GM19395 (cell line): ENCODE measurements at regions not wholly inside any gene's neighbourhood (a gene's known extent, or its start where the extent isn't known, plus 50 kb on each side); places are given as distances from the start of the nearest gene placed in this dataset.
A peak's percentile ranks its signal among the peaks of the same experiment; 100 is the strongest.

Source experiments
- ATAC-seq: cut with Tn5 transposase; IDR thresholded peaks from one replicate; pipeline ENCODE4 v1.9.1; 2021; ENCODE audit warnings: mild to moderate bottlenecking, moderate library complexity; ENCODE audit not compliant: unreplicated experiment

- ATAC-seq: no peak
These were observed 309.8 kb upstream of the RGMB start for GRCh38 chr5:98463676-98464075.

GRCh38 chr5:98464737-98465330 lies 308.6 kb upstream of the RGMB start:
- peak; percentile 86 for ATAC-seq

GRCh38 chr5:98468188-98468869 lies 305.1 kb upstream of the RGMB start:
- no peak for ATAC-seq

DNA sequence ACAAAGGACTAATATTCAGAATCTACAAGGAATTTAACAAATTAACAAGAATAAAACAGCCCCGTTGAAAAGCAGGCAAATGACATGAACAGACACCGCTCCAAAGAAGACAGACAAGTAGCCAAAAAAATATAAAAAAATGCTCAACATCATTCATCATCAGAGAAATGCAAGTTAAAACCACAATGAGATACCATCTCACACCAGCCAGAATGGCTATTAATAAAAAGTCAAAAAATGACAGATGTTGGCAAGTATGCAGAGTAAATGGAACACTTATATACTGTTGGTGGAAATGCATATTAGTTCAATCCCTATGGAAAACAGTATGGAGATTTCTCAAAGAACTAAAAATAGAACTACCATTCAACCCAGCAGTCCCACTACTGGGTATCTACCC lies 302.7 kb upstream of the RGMB start:
- no peak for ATAC-seq

DNA sequence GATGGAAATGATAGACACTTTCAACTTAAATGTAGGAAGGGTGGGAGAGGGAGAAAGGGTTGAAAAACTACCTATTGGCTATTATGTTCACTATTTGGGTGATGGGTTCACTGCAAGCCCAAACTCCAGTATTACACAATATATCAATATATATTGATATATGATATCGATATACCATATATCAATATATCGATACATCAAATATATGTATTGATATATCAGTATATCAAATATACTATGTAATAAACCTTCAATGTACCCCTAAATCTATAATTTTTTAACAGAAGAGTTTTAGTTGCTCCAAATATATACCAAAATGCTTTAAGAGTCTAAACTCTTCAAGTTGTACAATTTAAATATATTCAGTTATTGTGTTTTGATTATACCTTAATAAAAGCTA lies 302.0 kb upstream of the RGMB start:
- ATAC-seq: no peak

DNA sequence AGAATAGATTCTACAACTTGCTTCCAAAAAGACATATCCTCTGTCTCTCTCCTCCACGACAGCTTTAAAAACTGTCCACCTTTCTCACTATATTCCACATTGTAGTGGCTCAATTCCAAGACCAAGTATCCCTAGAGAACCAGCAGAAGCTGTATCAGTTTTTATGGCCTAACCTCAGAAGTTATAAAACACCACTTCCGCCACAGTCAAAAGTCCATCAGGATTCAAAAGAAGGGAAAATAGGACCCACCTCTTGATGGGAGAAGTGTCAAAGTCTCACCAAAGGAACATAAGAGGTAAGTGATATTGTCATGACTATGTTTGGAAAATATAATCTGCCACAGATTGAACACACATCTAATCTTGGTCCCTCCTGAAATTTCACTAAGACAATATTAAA lies 299.2 kb upstream of the RGMB start:
- ATAC-seq: no peak

GRCh38 chr5:98474782-98475181 lies 298.7 kb upstream of the RGMB start:
- ATAC-seq: no peak

- no peak for ATAC-seq
These were observed 290.9 kb upstream of the RGMB start for GRCh38 chr5:98482321-98483300.

DNA sequence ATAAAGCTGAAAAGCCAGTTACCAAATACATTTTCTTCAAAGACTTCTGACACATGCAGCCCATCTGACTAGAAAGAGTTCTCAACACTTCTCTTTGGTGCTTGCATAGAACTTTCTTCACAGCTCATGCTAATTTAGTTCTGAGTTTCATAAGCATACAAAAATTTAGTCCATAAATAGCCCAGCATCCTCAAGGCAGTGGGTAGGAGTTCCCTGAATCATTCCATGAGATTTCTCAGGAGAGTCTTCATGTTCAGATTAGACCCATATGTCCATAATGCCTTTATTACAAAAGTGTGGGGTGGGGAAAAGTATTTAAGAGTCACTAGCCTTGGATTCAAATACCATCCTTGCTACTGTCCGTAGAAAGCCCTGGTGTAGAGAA lies 290.2 kb upstream of the RGMB start:
- no peak for ATAC-seq

- ATAC-seq: no peak
These were observed 284.4 kb upstream of the RGMB start for GRCh38 chr5:98489021-98489420.

DNA sequence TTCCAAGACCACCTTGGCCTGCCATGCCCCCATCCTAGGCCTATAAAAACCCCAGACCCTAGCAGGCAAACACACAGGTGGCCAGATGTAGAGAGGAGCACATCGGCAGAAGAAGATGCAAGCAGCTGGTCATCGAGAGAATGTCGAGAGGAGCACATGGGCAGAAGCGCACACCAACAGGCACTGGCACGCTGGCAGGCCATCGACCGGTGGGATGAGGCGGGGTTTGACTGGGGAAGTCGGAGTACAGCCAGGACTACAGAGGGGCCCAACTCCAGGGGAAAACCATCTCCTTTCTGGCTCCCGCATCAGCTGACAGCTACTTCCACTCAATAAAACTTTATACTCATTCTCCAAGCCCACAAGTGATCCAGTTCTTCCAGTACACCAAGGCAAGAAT lies 283.1 kb upstream of the RGMB start:
- no peak for ATAC-seq

- ATAC-seq: no peak
These were observed 281.2 kb upstream of the RGMB start for GRCh38 chr5:98492258-98492657.

- ATAC-seq: no peak
These were observed 276.0 kb upstream of the RGMB start for GRCh38 chr5:98497418-98497817.

DNA sequence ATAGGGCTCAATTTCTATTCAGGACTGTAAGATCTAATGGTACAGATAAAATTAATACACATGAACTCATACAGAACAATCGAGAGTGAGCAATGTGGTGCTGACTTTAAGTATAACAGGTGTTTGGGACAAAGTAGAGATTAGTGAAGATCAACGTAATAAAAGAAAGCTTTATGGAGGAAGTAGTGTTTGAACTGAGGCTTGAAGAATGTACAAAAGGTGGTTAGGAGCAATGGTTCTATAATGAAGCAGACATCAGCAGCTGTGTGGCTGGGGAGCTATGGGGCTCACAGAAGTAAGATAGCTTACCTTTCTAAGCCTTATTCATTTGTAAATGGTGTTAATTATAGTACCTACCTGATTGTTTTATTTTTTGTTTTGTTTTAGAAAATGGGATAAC lies 275.4 kb upstream of the RGMB start:
- ATAC-seq: no peak

DNA sequence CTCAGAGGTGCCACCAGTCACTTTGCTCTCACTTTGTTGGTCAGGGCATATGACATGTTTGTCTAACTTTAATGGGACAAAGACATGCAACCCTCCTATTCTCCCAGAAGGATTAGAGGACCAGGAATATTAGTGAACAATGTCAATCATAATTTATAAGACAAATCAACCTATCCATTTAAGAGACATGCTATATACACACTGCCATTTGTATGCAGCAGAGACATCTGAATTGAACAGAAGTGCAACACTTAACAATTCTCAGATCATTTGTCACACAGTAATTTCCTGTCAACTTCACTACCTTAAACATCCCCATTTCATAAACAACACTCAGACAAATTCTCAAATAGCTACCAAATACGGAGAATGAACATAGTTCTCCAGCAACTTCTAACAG lies 273.6 kb upstream of the RGMB start:
- ATAC-seq: no peak

GRCh38 chr5:98500811-98501210 lies 272.7 kb upstream of the RGMB start:
- ATAC-seq: no peak

- no peak for ATAC-seq
These were observed 269.8 kb upstream of the RGMB start for GRCh38 chr5:98503616-98504015.

DNA sequence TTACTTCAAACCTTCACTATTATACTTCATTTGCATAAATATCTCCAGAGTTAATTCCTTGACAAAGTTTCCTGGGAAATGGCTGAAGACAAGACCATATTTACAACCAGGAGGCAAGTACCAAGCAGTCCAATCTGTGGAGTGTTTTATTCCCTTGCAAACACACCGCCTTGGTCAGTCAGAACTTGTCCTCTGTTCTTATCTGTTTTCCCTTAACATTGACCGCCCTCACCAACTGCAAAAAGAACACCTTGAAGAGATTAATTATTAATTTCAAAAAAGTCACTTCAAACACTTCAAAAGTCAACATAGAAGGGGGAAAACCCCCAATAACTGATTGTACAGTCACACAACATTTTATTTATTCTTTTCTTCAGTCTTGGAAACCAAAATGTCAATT lies 269.0 kb upstream of the RGMB start:
- no peak for ATAC-seq

- no peak for ATAC-seq
These were observed 263.1 kb upstream of the RGMB start for GRCh38 chr5:98510143-98510985.

DNA sequence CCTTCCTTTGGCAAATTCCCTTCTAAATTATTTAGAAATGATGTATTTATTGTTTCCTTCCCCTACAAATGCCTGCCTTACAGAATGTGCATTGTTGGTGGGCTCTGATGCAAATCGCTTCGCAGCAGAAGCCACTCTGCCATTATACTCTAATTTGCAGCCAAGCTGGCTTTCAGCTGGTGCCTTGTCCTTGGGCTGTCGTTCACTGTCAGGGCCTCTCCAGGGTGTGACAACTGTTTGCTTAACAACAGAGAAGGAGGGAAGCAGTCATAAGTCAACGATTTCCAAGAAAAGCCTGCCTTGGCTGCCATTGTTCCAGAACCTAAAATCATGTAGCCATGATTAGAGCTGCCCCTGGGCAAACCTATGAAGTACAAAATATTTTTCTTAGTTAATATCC lies 260.1 kb upstream of the RGMB start:
- ATAC-seq: no peak

DNA sequence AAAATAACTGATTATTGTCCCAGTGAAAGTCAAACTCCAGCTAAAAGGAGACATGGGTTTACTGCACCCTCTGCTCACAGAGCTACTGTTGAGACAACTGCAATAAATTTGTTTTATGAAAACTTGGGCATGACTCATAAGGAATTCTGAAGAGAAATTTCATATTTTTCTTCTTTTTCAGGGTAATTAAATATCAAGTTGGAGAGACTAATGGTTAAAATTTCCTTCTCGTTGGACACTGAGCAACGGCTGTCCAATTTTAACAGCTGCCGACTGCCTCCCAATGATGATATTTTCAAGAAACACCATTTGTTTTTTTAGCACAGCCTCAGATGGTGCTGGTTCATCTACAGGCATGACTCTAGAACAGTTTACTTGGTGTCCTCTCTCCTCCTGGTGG lies 259.2 kb upstream of the RGMB start:
- ATAC-seq: no peak
